Fibroblast of upper back skin (primary cell): ENCODE measurements at regions not wholly inside any gene's neighbourhood (a gene's known extent, or its start where the extent isn't known, plus 50 kb on each side); places are given as distances from the start of the nearest gene placed in this dataset.

ENCODE experiments used
- DNase-seq: peaks from one replicate; pipeline ENCODE4 v3.0.0-alpha.2; 2013

DNA sequence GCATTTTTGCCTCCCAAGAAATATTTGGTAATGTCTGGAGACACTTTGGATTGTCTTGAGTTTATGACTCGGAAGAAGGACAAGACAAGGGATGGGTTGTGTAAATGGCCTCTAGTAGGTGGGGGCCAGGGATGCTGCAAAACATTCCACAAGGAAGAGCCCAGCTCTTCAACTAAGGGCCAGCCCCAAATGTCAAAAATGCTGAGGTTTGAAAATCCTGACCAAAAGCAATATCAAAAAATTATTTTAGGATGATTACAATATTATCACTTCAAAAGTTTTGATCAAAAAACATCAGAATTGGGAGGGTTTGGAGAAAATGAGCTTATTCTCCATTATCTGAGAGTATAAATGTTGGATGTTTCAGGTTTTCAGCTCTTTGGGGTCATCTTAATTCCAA, 248.9 kb upstream of the SLC24A2 start:
- DNase-seq: no peak

GRCh38 chr9:20033511-20033910, 244.7 kb upstream of the SLC24A2 start:
- no peak for DNase-seq

DNA sequence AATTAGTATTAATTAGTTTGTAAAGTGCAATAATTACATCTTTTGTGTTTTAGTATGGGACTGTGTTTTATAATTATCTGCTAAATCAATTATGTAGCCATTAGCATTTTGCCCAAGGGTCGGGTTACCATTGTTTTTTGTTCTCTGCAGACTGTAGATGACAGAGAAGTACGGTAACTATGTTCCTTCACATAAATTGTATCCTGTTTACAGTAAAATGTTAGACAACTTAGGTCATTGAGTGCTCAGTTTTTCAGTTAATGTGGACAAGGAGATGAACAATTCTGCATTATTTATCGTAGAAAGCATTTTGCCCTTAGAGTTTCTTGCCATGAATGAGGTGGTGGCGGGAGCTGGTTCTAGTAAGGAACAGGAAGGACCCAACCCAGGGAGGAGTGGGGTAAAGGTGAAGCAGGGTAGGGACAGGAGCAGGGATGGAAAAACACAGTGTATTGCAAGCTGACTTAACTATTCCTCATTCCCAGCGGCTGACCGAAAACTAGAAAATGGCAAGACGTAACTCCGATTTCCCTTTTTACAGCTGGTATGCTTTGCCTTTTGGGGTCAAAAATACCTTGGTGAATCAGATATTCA, 243.7 kb upstream of the SLC24A2 start:
- DNase-seq: no peak

DNA sequence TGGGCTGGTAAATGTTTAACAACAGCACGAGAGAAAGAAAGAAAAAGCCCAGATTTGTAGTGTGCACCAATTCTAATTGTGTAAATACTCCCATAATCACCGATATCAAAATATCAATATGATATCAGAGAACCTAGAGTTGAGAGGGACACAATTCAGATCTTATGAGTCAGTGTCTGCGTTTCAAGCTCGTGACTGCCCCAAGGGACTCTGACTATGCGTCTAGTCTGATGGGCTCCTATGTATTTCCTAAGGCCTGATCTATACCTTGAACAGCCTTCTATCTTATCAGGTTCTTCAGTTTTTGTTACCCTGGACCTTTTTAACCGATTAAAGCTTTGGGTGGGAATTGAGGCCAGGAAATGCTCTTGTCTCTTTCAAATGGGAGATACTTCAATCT, 243.0 kb upstream of the SLC24A2 start:
- no peak for DNase-seq

GRCh38 chr9:20030671-20031070, 241.8 kb upstream of the SLC24A2 start:
- DNase-seq: no peak

GRCh38 chr9:20030221-20030620, 241.4 kb upstream of the SLC24A2 start:
- no peak for DNase-seq

GRCh38 chr9:20028849-20029231, 240.0 kb upstream of the SLC24A2 start:
- DNase-seq: no peak

- no peak for DNase-seq
These were observed 239.5 kb upstream of the SLC24A2 start for GRCh38 chr9:20028192-20028848.

- peak; percentile 3 for DNase-seq
These were observed 235.2 kb upstream of the SLC24A2 start for GRCh38 chr9:20023961-20024571.

- DNase-seq: no peak
These were observed 234.5 kb upstream of the SLC24A2 start for GRCh38 chr9:20023210-20023905.

DNA sequence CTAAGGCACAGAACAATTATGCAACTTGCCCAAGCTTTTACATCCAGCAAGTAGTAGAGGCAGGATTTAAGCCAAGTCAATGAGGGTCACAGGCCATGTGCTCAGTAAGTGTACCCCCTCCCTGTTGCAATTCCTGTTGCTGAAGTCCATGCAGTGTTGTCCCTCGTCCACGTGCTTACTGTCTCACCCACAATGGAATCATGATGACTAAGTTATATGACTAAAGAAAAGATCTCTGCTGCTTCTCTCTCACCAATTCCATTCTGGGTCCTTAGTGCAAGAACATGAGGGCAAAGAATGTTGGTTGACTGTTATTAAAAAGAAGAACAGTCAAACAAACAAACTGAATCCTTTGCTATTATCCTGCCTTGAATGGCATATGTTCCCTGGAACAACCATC, 233.6 kb upstream of the SLC24A2 start:
- DNase-seq: peak; percentile 14

- no peak for DNase-seq
These were observed 227.8 kb upstream of the SLC24A2 start for GRCh38 chr9:20016611-20017010.

GRCh38 chr9:20015427-20015931, 226.6 kb upstream of the SLC24A2 start:
- no peak for DNase-seq

GRCh38 chr9:20014168-20014567, 225.3 kb upstream of the SLC24A2 start:
- DNase-seq: no peak

GRCh38 chr9:20012232-20012631, 223.4 kb upstream of the SLC24A2 start:
- DNase-seq: no peak

DNA sequence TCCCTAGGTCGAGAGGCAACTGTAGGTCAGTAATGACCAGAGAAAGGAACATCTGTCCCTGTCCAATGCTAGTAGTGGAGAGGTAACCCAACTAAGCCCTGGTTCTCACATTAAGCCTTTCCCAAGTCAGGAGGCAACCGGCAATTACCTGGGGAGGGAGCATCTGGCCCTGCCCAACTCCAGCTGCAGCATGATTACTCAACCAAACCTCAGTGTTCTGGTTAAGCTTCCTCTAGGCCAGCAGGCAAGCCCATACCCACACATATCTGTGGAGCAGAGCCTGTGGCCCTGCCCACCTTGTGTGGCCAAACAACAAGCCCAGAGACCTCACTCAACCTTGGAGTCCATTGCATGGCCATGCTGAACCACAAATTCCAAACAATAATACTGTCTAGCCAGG, 220.8 kb upstream of the SLC24A2 start:
- DNase-seq: no peak

DNA sequence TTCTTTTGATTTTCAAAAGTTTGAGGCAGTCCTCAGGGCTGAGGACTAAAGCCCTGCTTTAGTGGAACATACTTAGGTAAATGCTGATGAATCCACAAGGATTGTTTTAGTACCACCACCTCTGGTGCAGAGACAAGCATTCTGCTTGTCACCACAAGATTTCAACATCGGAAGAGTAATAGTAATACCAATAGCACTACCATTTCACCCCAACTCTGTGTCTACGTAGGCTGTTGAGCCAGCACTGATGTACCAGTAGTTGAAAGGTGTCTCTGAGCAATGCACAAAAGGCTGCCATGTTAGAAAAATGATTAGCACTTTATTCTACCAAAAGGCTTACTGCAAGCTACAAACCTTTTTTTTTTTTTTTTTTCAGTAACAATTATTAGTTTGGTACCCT, 213.2 kb upstream of the SLC24A2 start:
- no peak for DNase-seq

DNA sequence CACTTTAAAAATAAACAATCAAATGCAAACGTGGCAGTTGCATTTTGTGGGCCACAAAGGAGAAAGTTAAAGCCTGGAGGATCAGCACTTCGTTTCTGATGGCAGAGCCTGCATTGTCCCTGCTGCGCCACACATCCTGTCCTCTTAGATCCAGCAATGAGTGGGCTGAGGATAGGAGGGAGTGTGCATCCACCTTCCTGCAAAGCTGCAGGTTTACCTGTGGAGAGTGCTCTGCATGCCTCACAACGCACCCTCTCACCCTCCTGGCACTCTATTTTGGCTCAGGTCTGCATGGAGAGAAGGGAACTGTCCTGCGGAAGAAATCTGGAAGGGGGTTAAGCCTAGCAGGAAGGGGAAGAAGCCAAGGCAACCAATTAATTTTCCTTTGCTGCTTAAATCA, 212.2 kb upstream of the SLC24A2 start:
- no peak for DNase-seq

DNA sequence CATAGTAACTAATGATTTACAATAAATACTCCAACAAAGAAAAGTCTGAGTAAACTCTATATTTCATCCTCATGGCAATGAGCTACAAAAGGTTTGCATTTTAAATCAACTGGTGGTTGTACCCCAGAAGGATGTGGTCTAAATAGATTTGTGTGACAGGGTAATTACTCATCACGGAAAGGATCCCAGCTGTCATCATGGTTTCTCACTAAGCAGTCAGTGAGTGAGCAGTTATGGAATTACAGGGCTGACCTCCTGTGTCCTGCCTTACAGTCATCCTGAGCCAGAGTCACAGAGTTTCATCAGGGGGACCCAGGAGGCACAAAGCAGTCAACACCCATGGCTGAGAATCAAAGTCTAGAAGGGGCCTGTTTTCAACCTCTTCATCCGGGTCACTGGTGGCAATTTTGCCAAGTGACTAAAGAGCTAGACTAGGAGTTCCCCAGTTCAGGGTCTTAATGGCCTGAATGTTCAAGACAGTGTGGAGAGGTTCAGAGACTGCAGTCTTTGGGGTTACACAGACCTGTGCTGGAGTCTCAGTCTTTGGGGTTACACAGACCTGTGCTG, 210.7 kb upstream of the SLC24A2 start:
- DNase-seq: peak; percentile 94

- DNase-seq: peak; percentile 78
These were observed 210.1 kb upstream of the SLC24A2 start for GRCh38 chr9:19998823-19999455.

DNA sequence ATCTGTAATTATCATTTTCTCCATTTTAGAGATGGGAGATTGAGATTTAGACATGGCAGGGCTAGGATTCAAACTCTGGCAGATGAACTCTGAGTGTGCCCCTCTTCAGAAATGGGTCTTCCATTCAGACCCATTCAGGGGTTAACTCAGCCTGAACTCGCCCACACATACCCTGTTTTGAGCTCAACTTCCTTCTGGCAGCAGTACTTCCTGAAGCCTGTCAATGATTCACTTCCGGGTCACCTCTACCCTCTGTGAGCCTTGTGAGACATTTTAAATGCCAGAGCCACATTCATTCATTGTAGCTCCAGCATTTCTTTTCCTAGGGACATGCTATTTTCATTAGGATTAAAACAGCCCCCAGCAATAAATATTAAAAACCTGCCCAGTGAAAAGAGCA, 209.3 kb upstream of the SLC24A2 start:
- no peak for DNase-seq

GRCh38 chr9:19995619-19996018, 206.8 kb upstream of the SLC24A2 start:
- no peak for DNase-seq

DNA sequence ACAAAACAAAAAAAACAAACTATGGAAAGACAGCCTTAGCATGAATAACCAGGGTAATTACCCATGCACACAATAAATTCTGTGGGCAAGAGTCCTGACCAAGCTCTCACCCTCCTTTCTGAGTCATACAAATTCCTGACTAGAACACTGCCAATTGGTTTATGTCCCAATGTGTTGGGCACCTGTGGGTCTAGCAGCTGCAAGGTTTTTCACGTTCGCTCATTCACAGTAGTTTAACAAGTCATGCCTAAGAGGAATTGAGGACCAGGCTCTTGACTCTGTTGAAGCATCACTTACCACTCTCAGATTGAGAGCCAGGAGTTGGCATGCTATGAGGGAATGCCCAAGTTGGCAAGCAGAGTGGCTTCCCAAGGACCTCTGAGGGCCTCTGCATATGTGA, 205.5 kb upstream of the SLC24A2 start:
- DNase-seq: peak; percentile 17
